GM12864 (cell line): ENCODE measurements at regions not wholly inside any gene's neighbourhood (a gene's known extent, or its start where the extent isn't known, plus 50 kb on each side); places are given as distances from the start of the nearest gene placed in this dataset.

Source experiments
- DNase-seq: peaks from one replicate; pipeline ENCODE4 v3.0.0-alpha.2; 2011; ENCODE audit warnings: low read depth
- H3K4me3 ChIP-seq: 2 replicates; pipeline ENCODE4 v1.5.1; 2011; ENCODE audit warnings: mild to moderate bottlenecking, low read depth, low read length, control low read depth
- CTCF ChIP-seq: IDR thresholded peaks from 2 replicates; pipeline ENCODE4 v1.5.1; 2011; ENCODE audit warnings: low read depth, mild to moderate bottlenecking, moderate library complexity, low read length, control low read depth, inconsistent platforms; ENCODE audit errors: missing control alignments

- TF ChIP-seq CTCF: no peak
- H3K4me3 ChIP-seq: no peak overlapping the region
- DNase-seq: no peak
Observed at GRCh38 chr1:204758601-204759000, 73.1 kb upstream of the LRRN2 start.

GRCh38 chr1:204760350-204760749 is 74.8 kb upstream of the LRRN2 start:
- TF ChIP-seq CTCF: no peak
- H3K4me3 ChIP-seq: no peak overlapping the region

GRCh38 chr1:204760757-204761156 is 75.2 kb upstream of the LRRN2 start:
- TF ChIP-seq CTCF: no peak
- DNase-seq: no peak
- no peak overlapping the region for H3K4me3 ChIP-seq

More at GRCh38 chr1:204760350-204760749, 74.8 kb upstream of the LRRN2 start:
- DNase-seq: no peak

GRCh38 chr1:204763773-204764427 is 78.4 kb upstream of the LRRN2 start:
- DNase-seq: peak; percentile 55
- no peak overlapping the region for H3K4me3 ChIP-seq

GRCh38 chr1:204769997-204770396 is 84.5 kb upstream of the LRRN2 start:
- no peak for TF ChIP-seq CTCF
- H3K4me3 ChIP-seq: no peak overlapping the region
- DNase-seq: no peak

More at GRCh38 chr1:204763773-204764427, 78.4 kb upstream of the LRRN2 start:
- peak; percentile 95 for TF ChIP-seq CTCF

GRCh38 chr1:204771358-204771757 is 85.8 kb upstream of the LRRN2 start:
- no peak overlapping the region for H3K4me3 ChIP-seq
- no peak for DNase-seq
- no peak for TF ChIP-seq CTCF

GRCh38 chr1:204773246-204773645 is 87.7 kb upstream of the LRRN2 start:
- TF ChIP-seq CTCF: no peak
- H3K4me3 ChIP-seq: no peak overlapping the region

More at GRCh38 chr1:204773246-204773645, 87.7 kb upstream of the LRRN2 start:
- no peak for DNase-seq
